HG03558 (cell line): ENCODE measurements at regions not wholly inside any gene's neighbourhood (a gene's known extent, or its start where the extent isn't known, plus 50 kb on each side); places are given as distances from the start of the nearest gene placed in this dataset.

ENCODE experiments used
- ATAC-seq: cut with Tn5 transposase; IDR thresholded peaks from one replicate; pipeline ENCODE4 v1.9.1; 2021; ENCODE audit warnings: moderate number of reproducible peaks; ENCODE audit not compliant: unreplicated experiment; ENCODE audit errors: extremely low read depth

- no peak for ATAC-seq
Observed at GRCh38 chr14:71668186-71668912, 263.9 kb upstream of the RGS6 start.

- ATAC-seq = no peak
Observed at GRCh38 chr14:71672596-71672995, 259.6 kb upstream of the RGS6 start.

- no peak for ATAC-seq
Observed at GRCh38 chr14:71675126-71675899, 256.9 kb upstream of the RGS6 start.

GRCh38 chr14:71675900-71676287, 256.3 kb upstream of the RGS6 start:
- no peak for ATAC-seq

GRCh38 chr14:71680736-71681387, 251.4 kb upstream of the RGS6 start:
- ATAC-seq = no peak

GRCh38 chr14:71682337-71682736, 249.9 kb upstream of the RGS6 start:
- no peak for ATAC-seq

GRCh38 chr14:71684323-71684722, 247.9 kb upstream of the RGS6 start:
- no peak for ATAC-seq

GRCh38 chr14:71686677-71687076, 245.6 kb upstream of the RGS6 start:
- ATAC-seq = no peak

GRCh38 chr14:71687166-71687831, 244.9 kb upstream of the RGS6 start:
- no peak for ATAC-seq

GRCh38 chr14:71688576-71688975, 243.7 kb upstream of the RGS6 start:
- no peak for ATAC-seq

GRCh38 chr14:71690478-71690877, 241.8 kb upstream of the RGS6 start:
- no peak for ATAC-seq

- ATAC-seq = no peak
Observed at GRCh38 chr14:71692496-71692895, 239.7 kb upstream of the RGS6 start.

GRCh38 chr14:71693381-71693780, 238.8 kb upstream of the RGS6 start:
- no peak for ATAC-seq

GRCh38 chr14:71694591-71695530, 237.4 kb upstream of the RGS6 start:
- no peak for ATAC-seq

GRCh38 chr14:71695611-71696350, 236.4 kb upstream of the RGS6 start:
- ATAC-seq = no peak

- ATAC-seq = no peak
Observed at GRCh38 chr14:71698027-71698426, 234.2 kb upstream of the RGS6 start.

GRCh38 chr14:71698673-71699072, 233.6 kb upstream of the RGS6 start:
- ATAC-seq = no peak

- ATAC-seq = no peak
Observed at GRCh38 chr14:71701990-71702389, 230.2 kb upstream of the RGS6 start.

GRCh38 chr14:71702786-71703185, 229.4 kb upstream of the RGS6 start:
- ATAC-seq = no peak
